Esophagus squamous epithelium (tissue), 4 donors: ENCODE measurements at regions not wholly inside any gene's neighbourhood (a gene's known extent, or its start where the extent isn't known, plus 50 kb on each side); places are given as distances from the start of the nearest gene placed in this dataset.

ENCODE experiments used
- CTCF ChIP-seq, 6 experiments: fragments of 450-650 bp in 4 of 6; fragments of 200-600 bp in 2 of 6; sonication (generic) in 2 of 6; IDR thresholded peaks; one replicate each; pipeline ENCODE4 v1.5.1; 2016 to 2019; ENCODE audit warnings: antibody characterized with exemption in 6 of 6, mild to moderate bottlenecking in 4 of 6, moderate library complexity in 4 of 6
- POLR2A ChIP-seq, 4 donors: fragments of 450-650 bp; IDR thresholded peaks; one replicate each; pipeline ENCODE4 v1.6.1; 2017; ENCODE audit warnings: antibody characterized with exemption in 4 of 4, mild to moderate bottlenecking in 4 of 4, moderate library complexity in 3 of 4

DNA sequence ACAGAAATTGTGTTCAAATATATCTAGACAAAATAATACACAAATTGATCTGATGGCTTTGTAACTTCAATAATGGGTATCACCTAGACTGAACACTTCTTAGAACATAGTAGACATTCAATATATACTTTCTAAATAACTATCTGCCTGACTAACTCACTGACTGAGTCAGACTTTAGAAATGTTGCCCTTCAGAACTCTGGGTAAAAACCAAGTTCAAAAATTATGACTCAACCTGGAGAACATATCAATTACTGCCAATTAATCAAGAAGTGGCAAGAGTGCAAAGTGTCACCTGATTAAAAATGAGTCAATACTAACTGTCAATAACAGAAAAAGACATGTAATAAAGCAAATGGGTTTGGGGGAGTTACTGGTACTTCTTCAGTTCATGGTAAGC lies 144.6 kb upstream of the TMCO5A start:
- TF ChIP-seq CTCF (IDR thresholded peaks at IDR 0.05) (no peak), POLR2A (IDR thresholded peaks at IDR 0.05) (no peak)
